Esophagus muscularis mucosa (tissue), 4 donors: ENCODE measurements at regions not wholly inside any gene's neighbourhood (a gene's known extent, or its start where the extent isn't known, plus 50 kb on each side); places are given as distances from the start of the nearest gene placed in this dataset.

Experiments
- DNase-seq: peaks from one replicate; pipeline ENCODE4 v3.0.0-alpha.2; 2017; ENCODE audit errors: extremely low spot score
- H3K27ac ChIP-seq, 4 donors: fragments of 200-600 bp; sonication (generic); replicated peaks in 1 of 4; 1 replicate in 3 of 4; 2 replicates in 1 of 4; pipeline ENCODE4 v1.5.1; 2016 to 2019; ENCODE audit warnings: mild to moderate bottlenecking in 1 of 4
- H3K27me3 ChIP-seq, 4 donors: fragments of 200-600 bp; sonication (generic); one replicate each; pipeline versions ENCODE4 v1.5.1 to v1.6.0; 2016 to 2019
- H3K36me3 ChIP-seq, 4 donors: fragments of 200-600 bp; sonication (generic); one replicate each; pipeline ENCODE4 v1.5.1; 2016 to 2019
- H3K4me1 ChIP-seq, 4 donors: fragments of 200-600 bp; sonication (generic); one replicate each; pipeline ENCODE4 v1.5.1; 2016 to 2019
- H3K4me3 ChIP-seq, 4 donors: fragments of 200-600 bp; sonication (generic); 1 replicate in 2 of 4; 2 replicates in 2 of 4; pipeline ENCODE4 v1.5.1; 2016 to 2019; ENCODE audit warnings: mild to moderate bottlenecking in 4 of 4, moderate library complexity in 1 of 4
- H3K9me3 ChIP-seq, 4 donors: fragments of 200-600 bp; sonication (generic); 1 replicate in 3 of 4; 2 replicates in 1 of 4; pipeline ENCODE4 v1.5.1; 2016 to 2019
- CTCF ChIP-seq, 3 experiments: fragments of 200-600 bp in 2 of 3; fragments of 450-650 bp in 1 of 3; sonication (generic) in 2 of 3; IDR thresholded peaks; one replicate each; pipeline ENCODE4 v1.5.1; 2017 to 2019; ENCODE audit warnings: antibody characterized with exemption in 3 of 3, mild to moderate bottlenecking in 2 of 3, moderate library complexity in 1 of 3
- EP300 ChIP-seq: sonication (generic); formaldehyde crosslinking; IDR thresholded peaks from one replicate; pipeline ENCODE4 v1.6.1; 2017; ENCODE audit warnings: antibody characterized with exemption
- POLR2A ChIP-seq: fragments of 450-650 bp; IDR thresholded peaks from one replicate; pipeline ENCODE4 v1.6.1; 2017; ENCODE audit warnings: antibody characterized with exemption, moderate library complexity, mild to moderate bottlenecking, low read depth
- POLR2AphosphoS5 ChIP-seq, 2 donors: sonication (generic); formaldehyde crosslinking; IDR thresholded peaks; one replicate each; pipeline ENCODE4 v1.6.1; 2017; ENCODE audit warnings: antibody characterized with exemption in 2 of 2
- WGBS: methylation state at CpG from one replicate; pipeline ENCODE4 v1.1.5; 2018; 5-methylcytosine and 5-hydroxymethylcytosine counted together
- intact Hi-C: fragments of 100-400 bp; cut with DNase I; formaldehyde crosslinking; loops from one replicate; pipeline ENCODE4 v1.15.1; 2023

- intact Hi-C loops, result no loop called here
- WGBS, result 70% methylated on average over 5 of the region's 5 CpGs
- no peak for TF ChIP-seq EP300
- TF ChIP-seq POLR2A, result no peak
- TF ChIP-seq POLR2AphosphoS5 (IDR thresholded peaks at IDR 0.05), result no peak
- TF ChIP-seq CTCF (IDR thresholded peaks at IDR 0.05), result no peak
Observed at GRCh38 chr10:2367083-2367482, 629.8 kb upstream of the ADARB2 start.

DNA sequence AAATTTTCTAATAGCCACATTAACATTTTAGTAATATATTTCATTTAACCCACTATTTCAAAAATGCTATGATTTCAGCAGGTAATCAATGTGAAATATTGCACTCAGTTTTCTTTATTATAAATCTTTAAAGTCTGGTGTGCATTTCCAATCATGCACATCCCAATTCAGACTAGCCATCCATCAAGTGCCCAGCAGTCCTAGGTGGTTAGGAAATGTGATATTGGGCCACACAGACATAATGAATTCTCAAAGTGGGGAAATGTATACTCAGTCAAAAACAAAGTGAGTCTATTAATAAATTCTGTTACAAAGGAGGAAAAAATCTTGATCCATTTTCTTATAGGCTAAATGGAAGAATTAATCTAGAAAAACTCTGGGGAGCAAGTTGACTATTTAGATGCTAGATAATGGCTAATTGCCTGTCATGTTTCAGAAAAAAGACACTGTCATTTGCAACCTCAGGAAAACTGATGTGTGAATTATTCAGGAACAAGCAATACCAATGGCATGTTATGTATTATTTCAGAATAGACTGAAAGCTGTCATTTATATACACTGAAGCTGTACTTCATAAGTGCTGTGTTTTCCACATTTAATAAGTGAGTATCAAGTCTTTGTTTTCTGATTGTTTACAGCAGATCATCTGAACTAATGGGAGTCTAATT, 629.1 kb upstream of the ADARB2 start:
- intact Hi-C loops, result no loop called here
- TF ChIP-seq EP300 (no peak), CTCF (IDR thresholded peaks at IDR 0.05) (no peak), POLR2A (no peak), POLR2AphosphoS5 (IDR thresholded peaks at IDR 0.05) (no peak)
- Histone ChIP-seq H3K4me3 (no peak overlapping the region), H3K4me1 (no peaks in the 10 kb centered on the region), H3K27me3 (peaks cover 0 to 8% (median 0%) of the 10 kb centered on the region in 4 donors), H3K27ac (no peak overlapping the region), H3K36me3 (no peaks in the 10 kb centered on the region), H3K9me3 (peaks cover 0 to 15% (median 13%) of the 10 kb centered on the region in 4 donors)
- DNase-seq, result no peak

More at GRCh38 chr10:2367083-2367482, 629.8 kb upstream of the ADARB2 start:
- Histone ChIP-seq H3K4me3 (no peak overlapping the region), H3K36me3 (no peaks in the 10 kb centered on the region), H3K27me3 (peaks cover 0 to 8% (median 0%) of the 10 kb centered on the region in 4 donors), H3K4me1 (no peaks in the 10 kb centered on the region), H3K9me3 (peaks cover 0 to 15% (median 13%) of the 10 kb centered on the region in 4 donors), H3K27ac (no peak overlapping the region)
- no peak for DNase-seq

DNA sequence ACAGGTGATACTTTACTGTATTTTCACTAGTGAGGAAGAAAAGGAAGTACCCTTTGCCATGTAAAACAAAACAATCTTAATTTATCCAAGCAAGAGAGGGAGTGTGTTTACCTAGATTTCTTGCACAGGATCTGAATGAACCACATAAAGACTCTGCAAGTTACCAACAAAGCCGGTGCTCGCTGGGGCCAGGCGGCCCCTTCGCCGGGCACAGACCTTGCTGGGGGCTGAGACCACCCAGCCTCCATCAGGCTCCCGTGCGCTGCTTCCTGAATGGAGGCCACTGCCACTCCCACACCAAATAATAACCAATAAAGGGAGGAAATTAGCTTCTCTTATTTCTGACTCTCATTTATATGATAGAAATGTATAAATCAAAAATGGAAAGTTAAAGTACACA, 625.0 kb upstream of the ADARB2 start:
- no peaks in the 10 kb centered on the region for H3K36me3 ChIP-seq
- H3K27me3 ChIP-seq, result no peaks in the 10 kb centered on the region
- 83% methylated on average over 7 of the region's 7 CpGs for WGBS
- no peaks in the 10 kb centered on the region for H3K4me1 ChIP-seq
- no peak for DNase-seq
- no peak overlapping the region for H3K4me3 ChIP-seq
- no peaks in the 10 kb centered on the region for H3K9me3 ChIP-seq
- intact Hi-C loops, result no loop called here
- no peak overlapping the region for H3K27ac ChIP-seq
- TF ChIP-seq POLR2AphosphoS5 (IDR thresholded peaks at IDR 0.05) (no peak), EP300 (no peak), CTCF (IDR thresholded peaks at IDR 0.05) (no peak), POLR2A (no peak)

GRCh38 chr10:2358586-2358985, 621.3 kb upstream of the ADARB2 start:
- DNase-seq, result no peak
- intact Hi-C loops, result no loop called here
- TF ChIP-seq POLR2AphosphoS5 (IDR thresholded peaks at IDR 0.05), result no peak
- no peak for TF ChIP-seq EP300
- TF ChIP-seq CTCF (IDR thresholded peaks at IDR 0.05), result no peak
- TF ChIP-seq POLR2A, result no peak
- Histone ChIP-seq H3K4me1 (no peaks in the 10 kb centered on the region), H3K27ac (no peak overlapping the region), H3K4me3 (no peak overlapping the region), H3K36me3 (no peaks in the 10 kb centered on the region), H3K27me3 (no peaks in the 10 kb centered on the region), H3K9me3 (no peaks in the 10 kb centered on the region)
- WGBS, result 91% methylated on average over 8 of the region's 9 CpGs

DNA sequence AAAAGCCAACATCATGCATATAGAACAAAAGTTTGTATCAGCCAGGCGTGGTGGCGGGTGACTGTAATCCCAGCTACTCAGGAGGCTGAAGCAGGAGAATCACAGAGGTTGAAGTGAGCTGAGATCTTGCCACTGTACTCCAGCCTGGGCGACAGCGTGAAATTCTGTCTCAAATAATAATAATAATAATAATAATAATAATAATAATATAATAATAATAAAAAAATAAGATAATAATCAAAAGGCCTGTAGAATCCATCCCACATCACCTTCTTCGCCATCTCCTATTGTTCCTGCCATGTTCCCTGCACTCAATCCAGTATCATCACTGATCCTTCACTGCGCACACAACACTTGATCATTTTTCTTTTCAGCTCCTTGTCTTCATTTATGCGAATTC, 619.3 kb upstream of the ADARB2 start:
- TF ChIP-seq POLR2AphosphoS5 (IDR thresholded peaks at IDR 0.05), result no peak
- no peak for TF ChIP-seq POLR2A
- TF ChIP-seq EP300, result no peak
- TF ChIP-seq CTCF (IDR thresholded peaks at IDR 0.05), result no peak
- no peak for DNase-seq
- intact Hi-C loops, result no loop called here
- no peaks in the 10 kb centered on the region for H3K36me3 ChIP-seq
- H3K27ac ChIP-seq, result no peak overlapping the region
- H3K9me3 ChIP-seq, result no peaks in the 10 kb centered on the region
- no peaks in the 10 kb centered on the region for H3K4me1 ChIP-seq
- no peaks in the 10 kb centered on the region for H3K27me3 ChIP-seq
- WGBS, result 89% methylated on average over 7 of the region's 7 CpGs
- H3K4me3 ChIP-seq, result no peak overlapping the region
